ENCODE measurements at regions not wholly inside any gene's neighbourhood (a gene's known extent, or its start where the extent isn't known, plus 50 kb on each side); places are given as distances from the start of the nearest gene placed in this dataset.

GRCh38 chr7:25889765-25890164 lies 262.2 kb upstream of the NFE2L3 start:
- no peak for TF ChIP-seq CTCF (IDR thresholded peaks at IDR 0.05)
- TF ChIP-seq POLR2A (IDR thresholded peaks at IDR 0.05), result no peak

Data from Peyer's patch (tissue), 4 donors.